GM13976 (cell line): ENCODE measurements at regions not wholly inside any gene's neighbourhood (a gene's known extent, or its start where the extent isn't known, plus 50 kb on each side); places are given as distances from the start of the nearest gene placed in this dataset.
"Not testable (repeated sequence)": the region's sequence is repeated elsewhere in the genome, so short reads cannot be mapped to it uniquely, and the experiment has no call there.

Experiments used
- DNase-seq: peaks from one replicate; pipeline ENCODE4 v3.0.0; 2012; ENCODE audit warnings: low spot score
- in situ Hi-C: fragments of 300-500 bp; cut with MboI; formaldehyde crosslinking; loops from one replicate; pipeline ENCODE4 v1.12.0; 2022; ENCODE audit warnings: low sequenced_read_pairs, mixed read lengths, inconsistent platforms; ENCODE audit not compliant: unreplicated experiment
- TF ChIP-seq, protein P1 (sequence below): IDR thresholded peaks from 2 replicates; pipeline ENCODE4 v1.5.1; 2012; ENCODE audit warnings: borderline replicate concordance, mild to moderate bottlenecking; ENCODE audit not compliant: insufficient read depth; ENCODE audit errors: extremely low read depth, missing control alignments, control extremely low read depth

DNA sequence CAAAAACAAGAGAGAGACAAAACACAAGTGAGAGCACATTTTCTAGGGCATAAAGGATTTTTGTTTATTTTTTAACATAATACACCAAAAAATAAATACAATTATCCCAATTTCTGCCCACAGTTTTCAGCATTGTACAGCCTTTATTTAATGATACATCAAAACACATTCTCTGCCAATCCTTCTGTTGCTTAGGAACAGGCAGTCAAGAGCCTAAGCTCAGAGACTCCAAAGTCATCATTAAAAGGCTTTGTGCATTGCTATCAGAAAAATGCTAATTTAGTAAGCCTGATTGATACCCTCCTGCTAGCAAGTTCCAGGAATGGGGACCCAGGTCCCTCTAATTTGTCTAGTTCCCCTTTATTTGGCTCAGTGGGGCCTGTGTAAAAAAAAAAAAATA, 536.5 kb downstream of the RPS29 start:
- DNase-seq, result no peak
- TF ChIP-seq, protein P1, sequence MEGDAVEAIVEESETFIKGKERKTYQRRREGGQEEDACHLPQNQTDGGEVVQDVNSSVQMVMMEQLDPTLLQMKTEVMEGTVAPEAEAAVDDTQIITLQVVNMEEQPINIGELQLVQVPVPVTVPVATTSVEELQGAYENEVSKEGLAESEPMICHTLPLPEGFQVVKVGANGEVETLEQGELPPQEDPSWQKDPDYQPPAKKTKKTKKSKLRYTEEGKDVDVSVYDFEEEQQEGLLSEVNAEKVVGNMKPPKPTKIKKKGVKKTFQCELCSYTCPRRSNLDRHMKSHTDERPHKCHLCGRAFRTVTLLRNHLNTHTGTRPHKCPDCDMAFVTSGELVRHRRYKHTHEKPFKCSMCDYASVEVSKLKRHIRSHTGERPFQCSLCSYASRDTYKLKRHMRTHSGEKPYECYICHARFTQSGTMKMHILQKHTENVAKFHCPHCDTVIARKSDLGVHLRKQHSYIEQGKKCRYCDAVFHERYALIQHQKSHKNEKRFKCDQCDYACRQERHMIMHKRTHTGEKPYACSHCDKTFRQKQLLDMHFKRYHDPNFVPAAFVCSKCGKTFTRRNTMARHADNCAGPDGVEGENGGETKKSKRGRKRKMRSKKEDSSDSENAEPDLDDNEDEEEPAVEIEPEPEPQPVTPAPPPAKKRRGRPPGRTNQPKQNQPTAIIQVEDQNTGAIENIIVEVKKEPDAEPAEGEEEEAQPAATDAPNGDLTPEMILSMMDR, result no peak
- in situ Hi-C loops, result no loop called here

DNA sequence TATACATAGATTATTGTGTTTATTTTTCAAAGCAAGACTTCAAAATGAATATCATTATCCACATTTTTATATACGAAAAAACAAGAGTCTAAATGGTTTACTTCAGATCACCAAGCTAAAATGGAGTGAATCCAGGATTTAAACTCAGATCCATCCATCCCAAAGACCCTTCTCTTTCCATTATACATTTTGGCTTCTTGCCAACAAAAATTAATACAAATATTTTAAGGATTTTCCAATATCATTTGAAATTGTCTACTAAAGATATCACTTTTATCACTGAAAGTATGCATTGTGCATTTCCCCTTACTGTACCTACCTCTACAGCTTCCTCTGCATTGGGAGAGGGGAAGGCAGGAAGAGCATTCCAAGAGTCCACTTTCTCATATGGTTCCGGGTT, 541.2 kb downstream of the RPS29 start:
- no peak for DNase-seq
- TF ChIP-seq, protein P1, result no peak
- in situ Hi-C loops, result no loop called here

DNA sequence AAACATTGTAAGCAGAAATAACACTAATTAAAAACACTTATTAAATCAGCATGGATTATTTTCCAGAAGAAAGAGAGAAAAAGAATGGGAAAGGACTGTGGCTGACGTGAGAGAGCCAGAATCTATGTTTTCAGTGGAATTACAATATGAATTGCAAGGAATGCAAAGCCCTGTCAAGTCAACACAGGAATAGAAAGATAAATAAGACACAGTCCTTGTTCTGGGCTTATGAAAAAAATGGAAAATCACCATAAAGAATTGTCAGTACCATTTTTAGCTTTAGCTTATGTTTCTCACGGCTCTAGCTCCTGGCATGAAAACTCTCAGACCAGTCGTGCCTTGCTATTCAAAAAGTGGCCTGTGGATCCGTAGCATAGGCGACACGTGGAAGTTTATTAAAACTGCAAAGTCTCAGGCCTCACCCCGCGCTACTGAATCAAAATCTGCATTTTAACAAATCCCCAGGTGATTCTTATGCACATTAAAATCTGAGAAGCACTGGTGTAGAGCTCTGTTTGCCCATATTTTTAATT, 549.1 kb downstream of the RPS29 start:
- TF ChIP-seq, protein P1, result no peak
- DNase-seq, result no peak
- in situ Hi-C loops, result no loop called here

DNA sequence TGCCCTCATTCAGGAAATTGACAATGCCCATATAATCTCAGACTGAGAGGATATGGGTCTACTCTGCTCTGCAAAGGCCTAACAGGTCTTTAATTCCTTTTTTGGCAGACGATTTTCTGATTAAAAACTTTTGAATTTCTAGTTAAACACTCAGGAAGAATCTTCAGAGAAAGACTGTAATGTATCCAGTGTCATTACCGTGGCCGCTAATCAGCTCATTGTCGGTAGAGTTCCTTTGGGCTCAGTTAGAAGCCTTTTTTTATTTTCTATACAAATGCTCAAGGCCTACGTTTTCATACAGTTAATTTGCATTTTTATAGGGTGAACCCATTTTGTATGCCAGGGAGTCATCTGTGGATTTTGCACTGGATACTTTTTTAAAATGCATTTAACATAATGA, 549.9 kb downstream of the RPS29 start:
- TF ChIP-seq, protein P1, result no peak
- in situ Hi-C loops, result no loop called here
- DNase-seq, result no peak

DNA sequence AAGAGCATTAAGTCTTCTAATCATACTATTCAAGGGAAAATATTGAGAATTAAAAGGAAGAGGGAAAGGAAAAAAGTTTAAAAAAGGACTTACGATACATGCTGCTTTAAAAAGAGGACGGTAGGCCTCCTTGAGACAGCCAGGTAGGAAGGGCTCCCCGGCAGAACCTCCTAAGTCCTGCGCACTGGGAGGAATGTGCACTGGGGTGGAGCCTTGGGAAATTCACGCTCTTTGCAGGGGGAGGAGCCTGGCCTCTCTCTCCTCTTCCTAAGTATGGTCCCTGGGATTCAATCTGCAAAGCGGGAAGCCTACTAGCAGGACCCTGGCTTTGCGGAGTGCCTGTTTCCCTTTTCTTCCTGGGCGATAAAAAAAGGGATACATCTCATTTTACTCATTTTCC, 553.0 kb downstream of the RPS29 start:
- DNase-seq, result no peak
- TF ChIP-seq, protein P1, result no peak
- in situ Hi-C loops, result no loop called here

DNA sequence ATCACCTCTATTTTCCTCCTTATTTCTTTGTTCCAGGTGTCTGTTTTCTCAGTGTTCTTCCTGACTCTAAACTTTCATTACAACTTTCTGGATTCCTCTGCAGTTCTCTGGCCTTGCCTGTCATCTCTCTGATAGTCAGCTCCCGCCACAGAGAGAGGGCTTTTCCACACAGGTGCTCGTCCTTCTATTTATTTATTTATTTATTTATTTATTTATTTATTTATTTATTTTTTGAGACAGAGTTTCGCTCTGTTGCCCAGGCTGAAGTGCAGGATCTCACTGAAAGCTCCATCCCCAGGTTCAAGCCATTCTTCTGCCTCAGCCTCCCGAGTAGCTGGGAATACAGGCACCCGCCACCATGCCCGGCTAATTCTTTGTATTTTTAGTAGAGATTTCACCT, 554.5 kb downstream of the RPS29 start:
- in situ Hi-C loops, DNase-seq: not testable (repeated sequence)

DNA sequence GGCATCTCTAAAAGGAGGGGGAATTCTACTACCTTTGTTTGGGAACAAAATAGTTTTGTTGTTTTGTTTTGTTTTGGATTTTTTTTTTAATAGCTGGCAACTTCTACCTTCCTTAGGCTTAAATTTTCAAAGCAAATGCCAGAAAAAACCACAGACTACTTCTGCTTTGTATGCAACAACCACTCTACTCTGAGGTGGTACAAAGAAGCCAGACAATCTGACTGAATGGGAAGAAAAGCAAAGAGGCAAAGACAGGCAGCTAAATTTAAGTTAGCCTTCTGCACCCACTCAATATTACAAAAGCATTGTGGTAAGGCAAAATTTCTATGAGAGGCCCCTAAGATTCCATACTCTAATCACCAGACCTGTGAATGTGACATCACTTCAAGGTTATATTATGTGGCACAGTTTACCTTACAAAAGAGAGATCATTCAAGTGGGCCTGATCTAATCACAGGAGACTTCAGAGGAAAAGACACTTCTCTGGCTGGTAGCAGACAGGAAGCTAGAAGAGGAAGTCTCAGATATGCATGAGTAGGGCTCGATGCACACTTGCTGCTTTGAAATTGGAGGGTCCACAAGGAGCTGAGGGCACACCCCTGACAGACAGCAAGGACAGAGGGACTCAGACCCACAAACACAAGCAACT, 566.6 kb downstream of the RPS29 start:
- in situ Hi-C loops, result no loop called here
- no peak for DNase-seq
- TF ChIP-seq, protein P1, result no peak
